ENCODE measurements at regions not wholly inside any gene's neighbourhood (a gene's known extent, or its start where the extent isn't known, plus 50 kb on each side); places are given as distances from the start of the nearest gene placed in this dataset.

- TF ChIP-seq, protein P1, sequence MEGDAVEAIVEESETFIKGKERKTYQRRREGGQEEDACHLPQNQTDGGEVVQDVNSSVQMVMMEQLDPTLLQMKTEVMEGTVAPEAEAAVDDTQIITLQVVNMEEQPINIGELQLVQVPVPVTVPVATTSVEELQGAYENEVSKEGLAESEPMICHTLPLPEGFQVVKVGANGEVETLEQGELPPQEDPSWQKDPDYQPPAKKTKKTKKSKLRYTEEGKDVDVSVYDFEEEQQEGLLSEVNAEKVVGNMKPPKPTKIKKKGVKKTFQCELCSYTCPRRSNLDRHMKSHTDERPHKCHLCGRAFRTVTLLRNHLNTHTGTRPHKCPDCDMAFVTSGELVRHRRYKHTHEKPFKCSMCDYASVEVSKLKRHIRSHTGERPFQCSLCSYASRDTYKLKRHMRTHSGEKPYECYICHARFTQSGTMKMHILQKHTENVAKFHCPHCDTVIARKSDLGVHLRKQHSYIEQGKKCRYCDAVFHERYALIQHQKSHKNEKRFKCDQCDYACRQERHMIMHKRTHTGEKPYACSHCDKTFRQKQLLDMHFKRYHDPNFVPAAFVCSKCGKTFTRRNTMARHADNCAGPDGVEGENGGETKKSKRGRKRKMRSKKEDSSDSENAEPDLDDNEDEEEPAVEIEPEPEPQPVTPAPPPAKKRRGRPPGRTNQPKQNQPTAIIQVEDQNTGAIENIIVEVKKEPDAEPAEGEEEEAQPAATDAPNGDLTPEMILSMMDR (conservative IDR thresholded peaks at IDR 0.05; ENCODE audit: low read length): no peak
- no peak for TF ChIP-seq EZH2phosphoT487 (IDR thresholded peaks at IDR 0.05; ENCODE audit: borderline replicate concordance)
- no peaks in the 10 kb centered on the region for H3K27me3 ChIP-seq (ENCODE audit: insufficient read depth, low read length, poor library complexity, severe bottlenecking)
- 0 out of 2 replicates have a peak overlapping the region, but pooled peaks have one; percentile 5 for H2AFZ ChIP-seq (ENCODE audit: low read length)
- no peaks in the 10 kb centered on the region for H3K36me3 ChIP-seq (ENCODE audit: insufficient read depth, low read length)
- H3K4me3 ChIP-seq (ENCODE audit: low read length, poor library complexity, severe bottlenecking): peak overlapping the region; percentile 48
- H3K4me1 ChIP-seq (ENCODE audit: insufficient read depth, low read length, poor library complexity, severe bottlenecking): peaks cover 90% of the 10 kb centered on the region
- peak overlapping the region; percentile 76 for H3K4me2 ChIP-seq (ENCODE audit: low read depth, low read length, poor library complexity, severe bottlenecking)
- no peaks in the 10 kb centered on the region for H4K20me1 ChIP-seq (ENCODE audit: insufficient read depth, low read length, poor library complexity, severe bottlenecking)
- peak overlapping the region; percentile 61 for H3K9ac ChIP-seq (ENCODE audit: low read depth, low read length, poor library complexity, severe bottlenecking)
- no peaks in the 10 kb centered on the region for H3K9me3 ChIP-seq (ENCODE audit: insufficient read depth, low read depth, low read length)
- H3K79me2 ChIP-seq (ENCODE audit: insufficient read depth, low read length): no peaks in the 10 kb centered on the region
- no peaks in the 10 kb centered on the region for H3K9me2 ChIP-seq (replicated peaks; ENCODE audit: low read depth, low read length)
- H3F3A ChIP-seq (ENCODE audit: low read depth): peaks cover 10% of the 10 kb centered on the region
These were observed 195.6 kb upstream of the KRR1 start for GRCh38 chr12:75706786-75707605.

- TF ChIP-seq, protein P1 (conservative IDR thresholded peaks at IDR 0.05; ENCODE audit: low read length): no peak
- no peak for TF ChIP-seq EZH2phosphoT487 (IDR thresholded peaks at IDR 0.05; ENCODE audit: borderline replicate concordance)
These were observed 194.6 kb upstream of the KRR1 start for GRCh38 chr12:75705749-75706711.

DNA sequence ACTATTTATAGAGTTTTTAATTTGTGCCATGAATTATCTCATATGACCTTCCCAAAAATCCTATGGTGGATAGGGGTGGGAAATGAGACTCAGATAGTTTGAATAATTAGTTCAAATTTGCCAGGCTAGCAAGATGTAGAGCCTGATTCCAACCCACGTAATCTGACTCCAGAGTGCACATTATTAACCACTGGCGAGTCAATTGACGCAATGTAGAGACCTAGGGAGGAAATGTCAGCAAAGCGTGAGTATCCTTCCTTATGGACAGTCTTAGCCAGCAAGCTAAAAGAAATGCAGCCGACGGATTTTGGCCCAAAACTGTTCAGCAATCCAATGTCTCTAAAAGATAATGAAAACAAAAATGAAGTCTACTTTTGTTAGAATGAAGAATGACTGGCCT, 193.3 kb upstream of the KRR1 start:
- Histone ChIP-seq H4K20me1 (ENCODE audit: insufficient read depth, low read length, poor library complexity, severe bottlenecking) (no peaks in the 10 kb centered on the region), H3F3A (ENCODE audit: low read depth) (peaks cover 10% of the 10 kb centered on the region), H3K4me2 (ENCODE audit: low read depth, low read length, poor library complexity, severe bottlenecking) (no peak overlapping the region), H3K9me2 (replicated peaks; ENCODE audit: low read depth, low read length) (no peaks in the 10 kb centered on the region), H3K4me1 (ENCODE audit: insufficient read depth, low read length, poor library complexity, severe bottlenecking) (peaks cover 88% of the 10 kb centered on the region), H3K4me3 (ENCODE audit: low read length, poor library complexity, severe bottlenecking) (no peak overlapping the region), H3K36me3 (ENCODE audit: insufficient read depth, low read length) (no peaks in the 10 kb centered on the region), H2AFZ (ENCODE audit: low read length) (no peak overlapping the region), H3K9me3 (ENCODE audit: insufficient read depth, low read depth, low read length) (no peaks in the 10 kb centered on the region), H3K79me2 (ENCODE audit: insufficient read depth, low read length) (no peaks in the 10 kb centered on the region), H3K9ac (ENCODE audit: low read depth, low read length, poor library complexity, severe bottlenecking) (no peak overlapping the region), H3K27me3 (ENCODE audit: insufficient read depth, low read length, poor library complexity, severe bottlenecking) (no peaks in the 10 kb centered on the region)
- TF ChIP-seq, protein P1 (conservative IDR thresholded peaks at IDR 0.05; ENCODE audit: low read length): no peak
- TF ChIP-seq EZH2phosphoT487 (IDR thresholded peaks at IDR 0.05; ENCODE audit: borderline replicate concordance): no peak

More at GRCh38 chr12:75705749-75706711, 194.6 kb upstream of the KRR1 start:
- Histone ChIP-seq H3K9ac (ENCODE audit: low read depth, low read length, poor library complexity, severe bottlenecking) (peak overlapping the region; percentile 61), H4K20me1 (ENCODE audit: insufficient read depth, low read length, poor library complexity, severe bottlenecking) (no peaks in the 10 kb centered on the region), H3F3A (ENCODE audit: low read depth) (peaks cover 10% of the 10 kb centered on the region), H3K9me2 (replicated peaks; ENCODE audit: low read depth, low read length) (no peaks in the 10 kb centered on the region), H3K4me2 (ENCODE audit: low read depth, low read length, poor library complexity, severe bottlenecking) (peak overlapping the region; percentile 76), H3K4me3 (ENCODE audit: low read length, poor library complexity, severe bottlenecking) (peak overlapping the region; percentile 48), H2AFZ (ENCODE audit: low read length) (0 out of 2 replicates have a peak overlapping the region, but pooled peaks have one; percentile 5), H3K4me1 (ENCODE audit: insufficient read depth, low read length, poor library complexity, severe bottlenecking) (peaks cover 90% of the 10 kb centered on the region), H3K9me3 (ENCODE audit: insufficient read depth, low read depth, low read length) (no peaks in the 10 kb centered on the region), H3K27me3 (ENCODE audit: insufficient read depth, low read length, poor library complexity, severe bottlenecking) (no peaks in the 10 kb centered on the region), H3K79me2 (ENCODE audit: insufficient read depth, low read length) (no peaks in the 10 kb centered on the region), H3K36me3 (ENCODE audit: insufficient read depth, low read length) (no peaks in the 10 kb centered on the region)

Data from Loucy (cell line).